Karpas-422 (cell line): ENCODE measurements at regions not wholly inside any gene's neighbourhood (a gene's known extent, or its start where the extent isn't known, plus 50 kb on each side); places are given as distances from the start of the nearest gene placed in this dataset.

Experiments
- DNase-seq: peaks from one replicate; pipeline ENCODE4 v3.0.0-alpha.2; 2015
- H2AFZ ChIP-seq: fragments of 200-600 bp; sonication (generic); 2 replicates; pipeline ENCODE4 v1.6.1; 2014; ENCODE audit warnings: antibody characterized with exemption, low read length, mixed read lengths
- H3K27ac ChIP-seq: fragments of 200-600 bp; sonication (generic); 2 replicates; pipeline ENCODE4 v1.5.1; 2014; ENCODE audit warnings: mild to moderate bottlenecking, low read length, moderate library complexity
- H3K27me3 ChIP-seq: fragments of 200-600 bp; sonication (generic); 2 replicates; pipeline ENCODE4 v1.6.1; 2014; ENCODE audit warnings: low read length, mixed read lengths
- H3K36me3 ChIP-seq: fragments of 200-600 bp; sonication (generic); 2 replicates; pipeline ENCODE4 v1.6.1; 2014; ENCODE audit warnings: low read length, mixed read lengths; ENCODE audit not compliant: insufficient read depth
- H3K4me1 ChIP-seq: fragments of 200-600 bp; sonication (generic); 2 replicates; pipeline ENCODE4 v1.6.1; 2014; ENCODE audit warnings: mild to moderate bottlenecking, low read length, mixed read lengths
- H3K4me2 ChIP-seq: fragments of 200-600 bp; sonication (generic); 2 replicates; pipeline ENCODE4 v1.6.1; 2014; ENCODE audit warnings: low read length, low read depth, mild to moderate bottlenecking; ENCODE audit not compliant: poor library complexity, severe bottlenecking
- H3K4me3 ChIP-seq: fragments of 200-600 bp; sonication (generic); 2 replicates; pipeline ENCODE4 v1.5.1; 2014; ENCODE audit warnings: mild to moderate bottlenecking, antibody characterized with exemption, low read length, mixed read lengths
- H3K79me2 ChIP-seq: fragments of 200-600 bp; sonication (generic); 2 replicates; pipeline ENCODE4 v1.6.1; 2014; ENCODE audit warnings: mild to moderate bottlenecking, low read length, mixed read lengths
- H3K9ac ChIP-seq: fragments of 200-600 bp; sonication (generic); 2 replicates; pipeline ENCODE4 v1.6.0; 2014; ENCODE audit warnings: low read length
- H3K9me2 ChIP-seq: fragments of 200-600 bp; sonication (generic), shearing (Covaris generic); replicated peaks from 2 replicates; pipeline ENCODE4 v1.6.0; 2014; ENCODE audit warnings: mild to moderate bottlenecking, low read length, moderate library complexity; ENCODE audit not compliant: insufficient read depth
- H3K9me3 ChIP-seq: fragments of 300-700, 200-600 bp; sonication (generic); 2 replicates; pipeline ENCODE4 v1.6.1; 2014; ENCODE audit warnings: low read length, mixed read lengths
- H4K20me1 ChIP-seq: fragments of 200-600 bp; sonication (generic); 2 replicates; pipeline ENCODE4 v1.6.1; 2014; ENCODE audit warnings: mild to moderate bottlenecking, antibody characterized with exemption, low read length, low read depth; ENCODE audit not compliant: insufficient read depth

- no peaks in the 10 kb centered on the region for H3K9me3 ChIP-seq
- H4K20me1 ChIP-seq, result 0 out of 2 replicates have a peak, but pooled peaks cover 5% of the 10 kb centered on the region
- H3K4me2 ChIP-seq, result no peak overlapping the region
- DNase-seq, result peak; percentile 59
- no peaks in the 10 kb centered on the region for H3K9me2 ChIP-seq
- H3K36me3 ChIP-seq, result no peaks in the 10 kb centered on the region
- H2AFZ ChIP-seq, result no peak overlapping the region
- no peak overlapping the region for H3K4me3 ChIP-seq
- H3K4me1 ChIP-seq, result no peaks in the 10 kb centered on the region
- H3K27me3 ChIP-seq, result no peaks in the 10 kb centered on the region
- no peak overlapping the region for H3K9ac ChIP-seq
- no peak overlapping the region for H3K27ac ChIP-seq
- no peaks in the 10 kb centered on the region for H3K79me2 ChIP-seq
Measured at GRCh38 chr12:11513288-11513687, 117.9 kb upstream of the PRB2 start.

DNA sequence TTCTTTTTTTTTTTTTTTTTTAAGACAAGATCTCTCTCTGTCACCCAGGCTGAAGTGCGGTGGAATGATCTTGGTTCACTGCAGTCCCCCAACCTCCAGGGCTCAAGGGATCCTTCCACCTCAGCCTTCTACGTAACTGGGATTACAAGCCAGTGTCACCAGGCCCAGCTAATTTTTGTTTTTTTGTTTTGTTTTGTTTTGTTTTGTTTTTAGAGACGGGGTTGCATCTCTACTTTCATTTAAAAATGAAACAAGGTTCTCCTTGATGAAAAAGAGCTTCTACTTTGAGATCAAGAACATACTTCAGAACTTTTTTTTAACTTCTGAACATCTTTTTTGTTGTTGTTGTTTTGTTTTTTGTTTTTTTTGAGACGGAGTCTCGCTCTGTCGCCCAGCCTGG, 121.7 kb upstream of the PRB2 start:
- H3K4me2 ChIP-seq, result no peak overlapping the region
- no peaks in the 10 kb centered on the region for H3K36me3 ChIP-seq
- H2AFZ ChIP-seq, result no peak overlapping the region
- H3K9ac ChIP-seq, result no peak overlapping the region
- no peaks in the 10 kb centered on the region for H3K79me2 ChIP-seq
- no peaks in the 10 kb centered on the region for H3K27me3 ChIP-seq
- no peaks in the 10 kb centered on the region for H3K4me1 ChIP-seq
- H3K27ac ChIP-seq, result no peak overlapping the region
- no peaks in the 10 kb centered on the region for H3K9me2 ChIP-seq
- 0 out of 2 replicates have a peak, but pooled peaks cover 5% of the 10 kb centered on the region for H4K20me1 ChIP-seq
- no peak overlapping the region for H3K4me3 ChIP-seq
- no peak for DNase-seq
- no peaks in the 10 kb centered on the region for H3K9me3 ChIP-seq

- DNase-seq, result no peak
Measured at GRCh38 chr12:11524446-11524845, 125.0 kb upstream of the ETV6 start.

GRCh38 chr12:11534064-11534463, 115.4 kb upstream of the ETV6 start:
- no peak overlapping the region for H3K9ac ChIP-seq
- no peaks in the 10 kb centered on the region for H3K4me1 ChIP-seq
- H3K4me2 ChIP-seq, result no peak overlapping the region
- H3K27me3 ChIP-seq, result no peaks in the 10 kb centered on the region
- H3K9me3 ChIP-seq, result no peaks in the 10 kb centered on the region
- H3K27ac ChIP-seq, result no peak overlapping the region
- H4K20me1 ChIP-seq, result no peaks in the 10 kb centered on the region
- H3K79me2 ChIP-seq, result no peaks in the 10 kb centered on the region
- H3K36me3 ChIP-seq, result no peaks in the 10 kb centered on the region
- no peak for DNase-seq
- H2AFZ ChIP-seq, result no peak overlapping the region
- H3K4me3 ChIP-seq, result no peak overlapping the region
- no peaks in the 10 kb centered on the region for H3K9me2 ChIP-seq

More at GRCh38 chr12:11524446-11524845, 125.0 kb upstream of the ETV6 start:
- no peak overlapping the region for H3K9ac ChIP-seq
- H3K36me3 ChIP-seq, result no peaks in the 10 kb centered on the region
- no peaks in the 10 kb centered on the region for H3K27me3 ChIP-seq
- H3K4me3 ChIP-seq, result no peak overlapping the region
- no peak overlapping the region for H2AFZ ChIP-seq
- no peaks in the 10 kb centered on the region for H4K20me1 ChIP-seq
- no peaks in the 10 kb centered on the region for H3K9me2 ChIP-seq
- no peak overlapping the region for H3K4me2 ChIP-seq
- H3K79me2 ChIP-seq, result no peaks in the 10 kb centered on the region
- no peak overlapping the region for H3K27ac ChIP-seq
- no peaks in the 10 kb centered on the region for H3K4me1 ChIP-seq
- H3K9me3 ChIP-seq, result no peaks in the 10 kb centered on the region

GRCh38 chr12:11535127-11535526, 114.3 kb upstream of the ETV6 start:
- H3K9ac ChIP-seq, result no peak overlapping the region
- H3K36me3 ChIP-seq, result no peaks in the 10 kb centered on the region
- H3K4me3 ChIP-seq, result no peak overlapping the region
- H3K4me1 ChIP-seq, result no peaks in the 10 kb centered on the region
- no peak overlapping the region for H3K4me2 ChIP-seq
- H3K27ac ChIP-seq, result no peak overlapping the region
- H3K9me2 ChIP-seq, result no peaks in the 10 kb centered on the region
- H3K79me2 ChIP-seq, result no peaks in the 10 kb centered on the region
- no peaks in the 10 kb centered on the region for H3K9me3 ChIP-seq
- DNase-seq, result no peak
- H4K20me1 ChIP-seq, result no peaks in the 10 kb centered on the region
- H3K27me3 ChIP-seq, result no peaks in the 10 kb centered on the region
- H2AFZ ChIP-seq, result no peak overlapping the region

GRCh38 chr12:11539156-11539555, 110.3 kb upstream of the ETV6 start:
- no peak overlapping the region for H3K4me3 ChIP-seq
- H3K9me2 ChIP-seq, result no peaks in the 10 kb centered on the region
- H3K36me3 ChIP-seq, result no peaks in the 10 kb centered on the region
- no peaks in the 10 kb centered on the region for H3K27me3 ChIP-seq
- no peaks in the 10 kb centered on the region for H3K9me3 ChIP-seq
- DNase-seq, result no peak
- no peaks in the 10 kb centered on the region for H4K20me1 ChIP-seq
- no peak overlapping the region for H3K9ac ChIP-seq
- no peaks in the 10 kb centered on the region for H3K79me2 ChIP-seq
- H2AFZ ChIP-seq, result no peak overlapping the region
- H3K4me2 ChIP-seq, result no peak overlapping the region
- no peaks in the 10 kb centered on the region for H3K4me1 ChIP-seq
- no peak overlapping the region for H3K27ac ChIP-seq

DNA sequence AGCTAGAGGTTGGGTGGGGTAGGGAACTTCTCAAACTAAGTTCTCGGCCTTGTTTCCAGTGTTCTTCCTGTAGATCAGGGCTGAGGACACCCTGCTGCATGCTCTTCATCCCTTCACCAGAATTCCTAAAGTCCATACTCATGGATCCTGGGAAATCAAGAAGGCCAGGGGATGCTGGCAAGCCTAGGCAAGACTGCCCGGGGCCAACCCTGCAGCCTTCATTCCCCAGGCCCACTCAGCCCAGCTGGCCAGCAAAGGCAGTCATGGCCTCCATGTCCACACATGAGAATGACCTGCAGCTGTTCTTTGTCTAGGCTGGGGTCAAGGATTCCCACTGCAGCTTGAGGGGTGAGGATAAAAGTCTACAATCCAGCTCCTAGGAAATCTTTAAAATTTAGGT, 109.3 kb upstream of the ETV6 start:
- H3K4me3 ChIP-seq, result no peak overlapping the region
- no peak overlapping the region for H3K9ac ChIP-seq
- H3K79me2 ChIP-seq, result no peaks in the 10 kb centered on the region
- H3K4me2 ChIP-seq, result no peak overlapping the region
- H3K36me3 ChIP-seq, result no peaks in the 10 kb centered on the region
- DNase-seq, result no peak
- no peaks in the 10 kb centered on the region for H3K9me2 ChIP-seq
- no peaks in the 10 kb centered on the region for H3K4me1 ChIP-seq
- H2AFZ ChIP-seq, result no peak overlapping the region
- no peaks in the 10 kb centered on the region for H3K27me3 ChIP-seq
- no peak overlapping the region for H3K27ac ChIP-seq
- no peaks in the 10 kb centered on the region for H3K9me3 ChIP-seq
- no peaks in the 10 kb centered on the region for H4K20me1 ChIP-seq

- H3K79me2 ChIP-seq, result no peaks in the 10 kb centered on the region
- DNase-seq, result no peak
- H3K9me3 ChIP-seq, result no peaks in the 10 kb centered on the region
- no peak overlapping the region for H3K27ac ChIP-seq
- no peaks in the 10 kb centered on the region for H3K9me2 ChIP-seq
- no peaks in the 10 kb centered on the region for H3K36me3 ChIP-seq
- no peak overlapping the region for H3K9ac ChIP-seq
- no peaks in the 10 kb centered on the region for H3K27me3 ChIP-seq
- H3K4me1 ChIP-seq, result no peaks in the 10 kb centered on the region
- no peaks in the 10 kb centered on the region for H4K20me1 ChIP-seq
- H3K4me2 ChIP-seq, result no peak overlapping the region
- H3K4me3 ChIP-seq, result no peak overlapping the region
- H2AFZ ChIP-seq, result no peak overlapping the region
Measured at GRCh38 chr12:11540615-11541310, 108.7 kb upstream of the ETV6 start.
